HepG2 (cell line): ENCODE measurements at regions not wholly inside any gene's neighbourhood (a gene's known extent, or its start where the extent isn't known, plus 50 kb on each side); places are given as distances from the start of the nearest gene placed in this dataset.

Experiments used
- ARID3A ChIP-seq: IDR thresholded peaks from 2 replicates; pipeline ENCODE4 v1.6.1; 2012; ENCODE audit warnings: low read depth, low read length, improper control_type of control experiment
- HMG20B ChIP-seq: conservative IDR thresholded peaks from 2 replicates; pipeline ENCODE4 v1.6.1; 2016; ENCODE audit warnings: missing genetic modification reagents, missing compliant biosample characterization
- NFRKB ChIP-seq: fragments of 450-650 bp; IDR thresholded peaks from 2 replicates; pipeline ENCODE4 v1.6.1; 2017
- TCF12 ChIP-seq, 2 experiments: fragments of 450-650 bp in 1 of 2; sonication (generic) in 1 of 2; formaldehyde crosslinking in 1 of 2; IDR thresholded peaks; 2 replicates each; pipeline versions ENCODE4 v1.6.1 to v1.8.0; 2017 to 2022; ENCODE audit warnings: antibody characterized with exemption in 1 of 2, mild to moderate bottlenecking in 1 of 2, missing genetic modification reagents in 1 of 2, moderate library complexity in 1 of 2
- TFDP2 ChIP-seq: sonication (generic); formaldehyde crosslinking; IDR thresholded peaks from 2 replicates; pipeline ENCODE4 v1.4.0; 2020; ENCODE audit warnings: missing genetic modification reagents
- ZBTB40 ChIP-seq, 2 experiments: fragments of 450-650 bp in 1 of 2; sonication (generic) in 1 of 2; formaldehyde crosslinking in 1 of 2; IDR thresholded peaks; 2 replicates each; pipeline versions ENCODE4 v1.6.1 to v1.8.0; 2016 to 2022; ENCODE audit warnings: antibody characterized with exemption in 1 of 2, mild to moderate bottlenecking in 1 of 2, missing genetic modification reagents in 1 of 2
- ZNF101 ChIP-seq: sonication (generic); formaldehyde crosslinking; IDR thresholded peaks from 2 replicates; pipeline ENCODE4 v1.4.0; 2020; ENCODE audit warnings: mild to moderate bottlenecking, low read depth, missing genetic modification reagents, borderline replicate concordance
- ZNF292 ChIP-seq: sonication (generic); formaldehyde crosslinking; IDR thresholded peaks from 2 replicates; pipeline ENCODE4 v1.8.1; 2022; ENCODE audit warnings: mild to moderate bottlenecking, low read depth, missing genetic modification reagents, borderline replicate concordance
- ZNF296 ChIP-seq: sonication (generic); formaldehyde crosslinking; conservative IDR thresholded peaks from 2 replicates; pipeline ENCODE4 v1.5.0; 2020; ENCODE audit warnings: mild to moderate bottlenecking, missing genetic modification reagents
- ZNF333 ChIP-seq: sonication (generic); formaldehyde crosslinking; IDR thresholded peaks from 2 replicates; pipeline ENCODE4 v1.4.0; 2020; ENCODE audit warnings: mild to moderate bottlenecking, missing genetic modification reagents, borderline replicate concordance
- ZNF431 ChIP-seq: sonication (generic); formaldehyde crosslinking; IDR thresholded peaks from 2 replicates; pipeline ENCODE4 v1.9.0; 2022; ENCODE audit warnings: missing genetic modification reagents, low read depth, mild to moderate bottlenecking, borderline replicate concordance
- ZNF576 ChIP-seq: sonication (generic); formaldehyde crosslinking; IDR thresholded peaks from 2 replicates; pipeline ENCODE4 v1.4.0; 2020; ENCODE audit warnings: mild to moderate bottlenecking, missing genetic modification reagents
- ZNF639 ChIP-seq: conservative IDR thresholded peaks from 2 replicates; pipeline ENCODE4 v1.6.1; 2018; ENCODE audit warnings: missing genetic modification reagents
- ZSCAN22 ChIP-seq: sonication (generic); formaldehyde crosslinking; IDR thresholded peaks from 2 replicates; pipeline ENCODE4 v1.4.0; 2020; ENCODE audit warnings: mild to moderate bottlenecking, missing genetic modification reagents
- ZSCAN9 ChIP-seq: IDR thresholded peaks from 2 replicates; pipeline ENCODE4 v1.6.1; 2016; ENCODE audit warnings: borderline replicate concordance

GRCh38 chr4:37008199-37008598 lies 236.3 kb upstream of the NWD2 start (continued):
- TF ChIP-seq ZNF576 (no peak), ZNF296 (CRISPR knock-in tag) (no peak), ZNF333 (no peak), ZSCAN22 (CRISPR knock-in tag) (no peak), ZNF292 (CRISPR knock-in tag) (peak; percentile 75; the same call in 1 of the 2 replicates), TFDP2 (CRISPR knock-in tag) (no peak), NFRKB (no peak), ARID3A (peak; percentile 80), ZBTB40 (IDR thresholded peaks at IDR 0.05) (no peak), ZBTB40 (CRISPR knock-in tag; IDR thresholded peaks at IDR 0.05) (peak; percentile 63; the same call in 1 of the 2 replicates), HMG20B (CRISPR knock-in tag) (0 out of 2 replicates have a peak, but pooled peaks have one; percentile 51), ZSCAN9 (CRISPR knock-in tag) (0 out of 2 replicates have a peak, but pooled peaks have one; percentile 19), ZNF431 (CRISPR knock-in tag) (peak; percentile 53; the same call in 1 of the 2 replicates), ZNF639 (no peak; the same call in 1 of the 2 replicates), TCF12 (IDR thresholded peaks at IDR 0.05) (no peak), TCF12 (CRISPR knock-in tag; IDR thresholded peaks at IDR 0.05) (no peak), ZNF101 (no peak)
